Fibroblast of skin of left quadriceps (primary cell): ENCODE measurements at regions not wholly inside any gene's neighbourhood (a gene's known extent, or its start where the extent isn't known, plus 50 kb on each side); places are given as distances from the start of the nearest gene placed in this dataset.

Source experiments
- DNase-seq, 2 experiments: peaks; one replicate each; pipeline ENCODE4 v3.0.0-alpha.2; 2013; ENCODE audit warnings: low read depth in 2 of 2

- DNase-seq = no peak
Measured at GRCh38 chr13:46994492-46994891, 97.6 kb upstream of the HTR2A start.

- DNase-seq = no peak
Measured at GRCh38 chr13:46992383-46992952, 95.6 kb upstream of the HTR2A start.

GRCh38 chr13:46983881-46984280 lies 87.0 kb upstream of the HTR2A start:
- no peak for DNase-seq

- DNase-seq = no peak
Measured at GRCh38 chr13:46982856-46983582, 86.2 kb upstream of the HTR2A start.

- DNase-seq = no peak
Measured at GRCh38 chr13:46975173-46975572, 78.3 kb upstream of the HTR2A start.

- no peak for DNase-seq
Measured at GRCh38 chr13:46968450-46968849, 71.6 kb upstream of the HTR2A start.

GRCh38 chr13:46964789-46965527 lies 68.1 kb upstream of the HTR2A start:
- no peak for DNase-seq

GRCh38 chr13:46963904-46964303 lies 67.1 kb upstream of the HTR2A start:
- no peak for DNase-seq

- DNase-seq = no peak
Measured at GRCh38 chr13:46962281-46962941, 65.6 kb upstream of the HTR2A start.

- DNase-seq = peak; percentile 49 to 50
Measured at GRCh38 chr13:46961719-46962118, 64.9 kb upstream of the HTR2A start.

GRCh38 chr13:46953941-46954340 lies 57.1 kb upstream of the HTR2A start:
- no peak for DNase-seq

- no peak for DNase-seq
Measured at GRCh38 chr13:46953331-46953730, 56.5 kb upstream of the HTR2A start.

GRCh38 chr13:46951516-46951915 lies 54.7 kb upstream of the HTR2A start:
- no peak for DNase-seq

GRCh38 chr13:46949211-46949610 lies 52.4 kb upstream of the HTR2A start:
- DNase-seq = no peak

- DNase-seq = no peak
Measured at GRCh38 chr13:46948338-46948737, 51.5 kb upstream of the HTR2A start.

GRCh38 chr13:46947425-46948191 lies 50.8 kb upstream of the HTR2A start:
- DNase-seq = no peak
